Liver (tissue), 8 donors: ENCODE measurements at regions not wholly inside any gene's neighbourhood (a gene's known extent, or its start where the extent isn't known, plus 50 kb on each side); places are given as distances from the start of the nearest gene placed in this dataset.

Experiments
- DNase-seq: peaks from one replicate; pipeline ENCODE4 v3.0.0-alpha.2; 2017; ENCODE audit warnings: low spot score
- H3K27ac ChIP-seq, 2 donors: one replicate each; pipeline ENCODE4 v1.7.0; 2013; ENCODE audit warnings: inconsistent platforms in 2 of 2, low read length in 2 of 2, control low read depth in 1 of 2, low read depth in 1 of 2, mild to moderate bottlenecking in 1 of 2
- H3K27me3 ChIP-seq, 4 donors: one replicate each; pipeline versions ENCODE4 v1.6.1 to v1.7.0; 2013; ENCODE audit warnings: low read length in 3 of 4, inconsistent platforms in 1 of 4, mild to moderate bottlenecking in 1 of 4, moderate library complexity in 1 of 4; ENCODE audit not compliant: control insufficient read depth in 4 of 4, insufficient read depth in 4 of 4
- H3K36me3 ChIP-seq, 4 donors: one replicate each; pipeline versions ENCODE4 v1.6.1 to v1.7.0; 2013; ENCODE audit warnings: low read length in 3 of 4, mild to moderate bottlenecking in 3 of 4, low read depth in 1 of 4, moderate library complexity in 1 of 4; ENCODE audit not compliant: control insufficient read depth in 4 of 4, insufficient read depth in 3 of 4
- H3K4me1 ChIP-seq, 4 donors: one replicate each; pipeline versions ENCODE4 v1.6.1 to v1.7.0; 2013; ENCODE audit warnings: low read length in 3 of 4, mild to moderate bottlenecking in 3 of 4, moderate library complexity in 1 of 4; ENCODE audit not compliant: control insufficient read depth in 4 of 4, insufficient read depth in 4 of 4
- H3K4me3 ChIP-seq, 3 donors: one replicate each; pipeline versions ENCODE4 v1.6.1 to v1.7.0; 2013; ENCODE audit warnings: low read length in 3 of 3, control low read depth in 1 of 3, low read depth in 1 of 3, mild to moderate bottlenecking in 1 of 3
- H3K9ac ChIP-seq, 2 donors: one replicate each; pipeline ENCODE4 v1.7.0; 2013; ENCODE audit warnings: low read length in 2 of 2, mild to moderate bottlenecking in 2 of 2, moderate library complexity in 2 of 2, control low read depth in 1 of 2, low read depth in 1 of 2
- H3K9me3 ChIP-seq, 4 donors: one replicate each; pipeline versions ENCODE4 v1.6.1 to v1.7.0; 2013; ENCODE audit warnings: low read length in 3 of 4; ENCODE audit not compliant: control insufficient read depth in 4 of 4
- ATF3 ChIP-seq: IDR thresholded peaks from 2 replicates; pipeline ENCODE4 v1.6.1; 2016; ENCODE audit warnings: antibody characterized with exemption
- CTCF ChIP-seq: fragments of 150-350 bp; IDR thresholded peaks from 2 replicates; pipeline ENCODE4 v1.5.1; 2017; ENCODE audit warnings: improper control_type of control experiment, low read depth, low read length; ENCODE audit not compliant: missing input control
- EGR1 ChIP-seq, 2 donors: IDR thresholded peaks; 2 replicates each; pipeline ENCODE4 v1.6.1; 2016 to 2018; ENCODE audit warnings: antibody characterized with exemption in 2 of 2, low read depth in 2 of 2
- FOXA2 ChIP-seq: IDR thresholded peaks from 2 replicates; pipeline ENCODE4 v1.6.1; 2016; ENCODE audit warnings: antibody characterized with exemption
- GABPA ChIP-seq, 2 donors: IDR thresholded peaks in 1 of 2; conservative IDR thresholded peaks in 1 of 2; 2 replicates each; pipeline ENCODE4 v1.6.1; 2016; ENCODE audit warnings: antibody characterized with exemption in 2 of 2, mild to moderate bottlenecking in 1 of 2, moderate library complexity in 1 of 2
- HNF4A ChIP-seq, 2 donors: conservative IDR thresholded peaks; 2 replicates each; pipeline ENCODE4 v1.6.1; 2016; ENCODE audit warnings: antibody characterized with exemption in 2 of 2, mild to moderate bottlenecking in 2 of 2
- HNF4G ChIP-seq: IDR thresholded peaks from 2 replicates; pipeline ENCODE4 v1.6.1; 2016; ENCODE audit warnings: antibody characterized with exemption
- JUND ChIP-seq, 2 donors: IDR thresholded peaks; 2 replicates each; pipeline ENCODE4 v1.6.1; 2016; ENCODE audit warnings: antibody characterized with exemption in 2 of 2
- MAX ChIP-seq: IDR thresholded peaks from 2 replicates; pipeline ENCODE4 v1.6.1; 2016; ENCODE audit warnings: antibody characterized with exemption
- NR2F2 ChIP-seq: IDR thresholded peaks from 2 replicates; pipeline ENCODE4 v1.6.1; 2016; ENCODE audit warnings: antibody characterized with exemption
- RAD21 ChIP-seq, 2 donors: IDR thresholded peaks; 2 replicates each; pipeline ENCODE4 v1.6.1; 2016; ENCODE audit warnings: antibody characterized with exemption in 2 of 2, mild to moderate bottlenecking in 2 of 2
- REST ChIP-seq: IDR thresholded peaks from 2 replicates; pipeline ENCODE4 v1.6.1; 2016; ENCODE audit warnings: antibody characterized with exemption, mild to moderate bottlenecking
- RXRA ChIP-seq, 2 donors: IDR thresholded peaks; 2 replicates each; pipeline ENCODE4 v1.6.1; 2017 to 2018; ENCODE audit warnings: antibody characterized with exemption in 2 of 2, mild to moderate bottlenecking in 1 of 2
- SP1 ChIP-seq: IDR thresholded peaks from 2 replicates; pipeline ENCODE4 v1.6.1; 2018; ENCODE audit warnings: antibody characterized with exemption, mild to moderate bottlenecking
- TAF1 ChIP-seq: conservative IDR thresholded peaks from 2 replicates; pipeline ENCODE4 v1.6.1; 2016; ENCODE audit warnings: antibody characterized with exemption, mild to moderate bottlenecking
- YY1 ChIP-seq: IDR thresholded peaks from 2 replicates; pipeline ENCODE4 v1.6.1; 2016; ENCODE audit warnings: antibody characterized with exemption, mild to moderate bottlenecking
- WGBS: extraction: QIAGEN DNeasy Blood & Tissue Kit; methylation state at CpG from one replicate; pipeline ENCODE4 v1.1.7; 2013; 5-methylcytosine and 5-hydroxymethylcytosine counted together
- donor health status: healthy.
- donor health status: healthy.
- donor health status: healthy.
- donor health status: healthy.
- donor health status: healthy.

GRCh38 chr2:66674087-66674486 lies 239.2 kb downstream of the MEIS1 start (continued):
- TF ChIP-seq HNF4A (conservative IDR thresholded peaks at IDR 0.05) = no peak
- no peak for TF ChIP-seq HNF4G
- no peak for TF ChIP-seq TAF1

GRCh38 chr2:66675591-66675990 lies 240.7 kb downstream of the MEIS1 start:
- no peak for DNase-seq
- H3K27me3 ChIP-seq = peaks cover 0 to 7% (median 1%) of the 10 kb centered on the region in 4 donors
- H3K27ac ChIP-seq = no peak overlapping the region
- H3K4me3 ChIP-seq = no peak overlapping the region
- H3K36me3 ChIP-seq = no peaks in the 10 kb centered on the region
- TF ChIP-seq FOXA2 (no peak), HNF4G (no peak), RXRA (IDR thresholded peaks at IDR 0.05) (no peak), YY1 (no peak), SP1 (no peak), EGR1 (IDR thresholded peaks at IDR 0.05; ENCODE audit: low read depth in 2 of 2) (no peak), TAF1 (no peak), ATF3 (no peak), NR2F2 (no peak), REST (no peak)
- H3K9ac ChIP-seq = no peak overlapping the region
- no peaks in the 10 kb centered on the region for H3K9me3 ChIP-seq
- 85% methylated on average over 1 of the region's 1 CpG for WGBS
- no peaks in the 10 kb centered on the region for H3K4me1 ChIP-seq

- DNase-seq = no peak
- no peak for TF ChIP-seq GABPA (IDR thresholded peaks at IDR 0.05 in 1 of 2, conservative IDR thresholded peaks at IDR 0.05 in 1 of 2)
- no peak for TF ChIP-seq MAX
- no peak for TF ChIP-seq FOXA2
- TF ChIP-seq SP1 = no peak
- Histone ChIP-seq H3K9me3 (no peaks in the 10 kb centered on the region), H3K9ac (no peak overlapping the region), H3K27me3 (peaks cover 0 to 7% (median 1%) of the 10 kb centered on the region in 4 donors), H3K4me3 (no peak overlapping the region), H3K4me1 (no peaks in the 10 kb centered on the region), H3K36me3 (no peaks in the 10 kb centered on the region), H3K27ac (no peak overlapping the region)
- 74% methylated on average over 2 of the region's 2 CpGs for WGBS
These were observed 244.5 kb downstream of the MEIS1 start for GRCh38 chr2:66679442-66679841.

- H3K4me1 ChIP-seq = no peaks in the 10 kb centered on the region
- DNase-seq = no peak
- no peak overlapping the region for H3K9ac ChIP-seq
- 81% methylated on average over 5 of the region's 5 CpGs for WGBS
- H3K9me3 ChIP-seq = no peaks in the 10 kb centered on the region
- H3K36me3 ChIP-seq = no peaks in the 10 kb centered on the region
- H3K27me3 ChIP-seq = peaks cover 0 to 7% (median 1%) of the 10 kb centered on the region in 4 donors
- no peak overlapping the region for H3K27ac ChIP-seq
- H3K4me3 ChIP-seq = no peak overlapping the region
- no peak for TF ChIP-seq JUND (IDR thresholded peaks at IDR 0.05)
- TF ChIP-seq NR2F2 = no peak
- TF ChIP-seq RAD21 (IDR thresholded peaks at IDR 0.05) = no peak
- TF ChIP-seq GABPA (IDR thresholded peaks at IDR 0.05 in 1 of 2, conservative IDR thresholded peaks at IDR 0.05 in 1 of 2) = no peak
- TF ChIP-seq FOXA2 = no peak
- no peak for TF ChIP-seq YY1
- no peak for TF ChIP-seq CTCF
- no peak for TF ChIP-seq HNF4G
- no peak for TF ChIP-seq EGR1 (IDR thresholded peaks at IDR 0.05; ENCODE audit: low read depth in 2 of 2)
- TF ChIP-seq TAF1 = no peak
- no peak for TF ChIP-seq MAX
- TF ChIP-seq REST = no peak
- TF ChIP-seq SP1 = no peak
These were observed 247.6 kb downstream of the MEIS1 start for GRCh38 chr2:66682476-66682875.
